ENCODE measurements at regions not wholly inside any gene's neighbourhood (a gene's known extent, or its start where the extent isn't known, plus 50 kb on each side); places are given as distances from the start of the nearest gene placed in this dataset.

GRCh38 chr6:67974931-67975330, 660.2 kb upstream of the ADGRB3 start:
- Histone ChIP-seq H3K9me3 (ENCODE audit: control insufficient read depth in 1 of 2, insufficient read depth in 1 of 2, low read length in 2 of 2) (no peaks in the 10 kb centered on the region), H3K36me3 (ENCODE audit: insufficient read depth, low read length) (no peaks in the 10 kb centered on the region), H3K4me1 (ENCODE audit: insufficient read depth, low read length) (no peaks in the 10 kb centered on the region), H3K27ac (ENCODE audit: low read depth in 1 of 2, low read length in 2 of 2) (no peak overlapping the region), H3K27me3 (ENCODE audit: control insufficient read depth in 1 of 2, insufficient read depth in 2 of 2, low read length in 2 of 2) (no peaks in the 10 kb centered on the region), H3K4me3 (ENCODE audit: low read length) (no peak overlapping the region)
- H3K4me3 Mint-ChIP-seq: no peak overlapping the region
- CTCF ChIA-PET: no interaction called here
- TF ChIP-seq CTCF (IDR thresholded peaks at IDR 0.05): no peak
- peaks cover 11% of the 10 kb centered on the region for H3K9me3 Mint-ChIP-seq
- no peaks in the 10 kb centered on the region for H3K36me3 Mint-ChIP-seq (ENCODE audit: low read depth)
- POLR2A ChIA-PET: no interaction called here
- H3K27ac Mint-ChIP-seq: no peak overlapping the region
- no peak for ATAC-seq (ENCODE audit: poor library complexity)
- DNase-seq: no peak
- no peaks in the 10 kb centered on the region for H3K27me3 Mint-ChIP-seq
- intact Hi-C loops (cut with DNase I, micrococcal nuclease): no loop called here
- no peaks in the 10 kb centered on the region for H3K4me1 Mint-ChIP-seq (ENCODE audit: low read depth)

- Mint-ChIP-seq H3K27me3 (no peaks in the 10 kb centered on the region), H3K36me3 (ENCODE audit: low read depth) (no peaks in the 10 kb centered on the region), H3K4me3 (no peak overlapping the region), H3K9me3 (peaks cover 6% of the 10 kb centered on the region), H3K4me1 (ENCODE audit: low read depth) (no peaks in the 10 kb centered on the region), H3K27ac (no peak overlapping the region)
- Histone ChIP-seq H3K27ac (ENCODE audit: low read depth in 1 of 2, low read length in 2 of 2) (no peak overlapping the region), H3K9me3 (ENCODE audit: control insufficient read depth in 1 of 2, insufficient read depth in 1 of 2, low read length in 2 of 2) (no peaks in the 10 kb centered on the region), H3K27me3 (ENCODE audit: control insufficient read depth in 1 of 2, insufficient read depth in 2 of 2, low read length in 2 of 2) (no peaks in the 10 kb centered on the region), H3K4me3 (ENCODE audit: low read length) (no peak overlapping the region), H3K36me3 (ENCODE audit: insufficient read depth, low read length) (no peaks in the 10 kb centered on the region), H3K4me1 (ENCODE audit: insufficient read depth, low read length) (no peaks in the 10 kb centered on the region)
- POLR2A ChIA-PET: no interaction called here
- CTCF ChIA-PET: no interaction called here
- TF ChIP-seq CTCF (IDR thresholded peaks at IDR 0.05): no peak
- intact Hi-C loops (cut with DNase I, micrococcal nuclease): no loop called here
- DNase-seq (no peak), ATAC-seq (ENCODE audit: poor library complexity) (no peak)
Measured at GRCh38 chr6:67971812-67972211, 663.3 kb upstream of the ADGRB3 start.

- no peak for ATAC-seq (ENCODE audit: poor library complexity)
- no peak for TF ChIP-seq CTCF (IDR thresholded peaks at IDR 0.05)
- Mint-ChIP-seq H3K4me3 (no peak overlapping the region), H3K27ac (no peak overlapping the region), H3K36me3 (ENCODE audit: low read depth) (no peaks in the 10 kb centered on the region), H3K27me3 (no peaks in the 10 kb centered on the region), H3K9me3 (peaks cover 10% of the 10 kb centered on the region), H3K4me1 (ENCODE audit: low read depth) (no peaks in the 10 kb centered on the region)
- ChIA-PET CTCF (no interaction called here), POLR2A (interaction anchor here (0.7 kb wide), 1 partner anchor 421 kb away, joined by 3 read pairs; no protein-coding TSS in a partner anchor)
- intact Hi-C loops (cut with DNase I, micrococcal nuclease): no loop called here
- Histone ChIP-seq H3K27me3 (ENCODE audit: control insufficient read depth in 1 of 2, insufficient read depth in 2 of 2, low read length in 2 of 2) (no peaks in the 10 kb centered on the region), H3K4me3 (ENCODE audit: low read length) (no peak overlapping the region), H3K9me3 (ENCODE audit: control insufficient read depth in 1 of 2, insufficient read depth in 1 of 2, low read length in 2 of 2) (peaks cover 0 to 4% of the 10 kb centered on the region in 2 experiments), H3K4me1 (ENCODE audit: insufficient read depth, low read length) (no peaks in the 10 kb centered on the region), H3K36me3 (ENCODE audit: insufficient read depth, low read length) (no peaks in the 10 kb centered on the region), H3K27ac (ENCODE audit: low read depth in 1 of 2, low read length in 2 of 2) (no peak overlapping the region)
- DNase-seq: no peak
Measured at GRCh38 chr6:67966830-67967229, 668.3 kb upstream of the ADGRB3 start.
